Panc1 (cell line): ENCODE measurements at regions not wholly inside any gene's neighbourhood (a gene's known extent, or its start where the extent isn't known, plus 50 kb on each side); places are given as distances from the start of the nearest gene placed in this dataset.

Experiments used
- POLR2AphosphoS5 ChIP-seq: IDR thresholded peaks from 2 replicates; pipeline ENCODE4 v1.6.1; 2012; ENCODE audit warnings: mild to moderate bottlenecking, low read depth, low read length, moderate library complexity
- SIN3A ChIP-seq: IDR thresholded peaks from 2 replicates; pipeline ENCODE4 v1.6.1; 2012; ENCODE audit warnings: low read depth, mild to moderate bottlenecking, low read length, moderate library complexity, borderline replicate concordance; ENCODE audit not compliant: insufficient read depth
- TF ChIP-seq, protein P1 (sequence below): fragments of 450-650 bp; IDR thresholded peaks from 2 replicates; pipeline ENCODE4 v1.5.1; 2017; ENCODE audit warnings: mild to moderate bottlenecking
- TF ChIP-seq, protein P2 (sequence below), 2 experiments: IDR thresholded peaks; 2 replicates each; pipeline ENCODE4 v1.6.1; 2011 to 2012; ENCODE audit warnings: low read depth in 2 of 2, control low read depth in 1 of 2, low read length in 1 of 2, mild to moderate bottlenecking in 1 of 2, moderate library complexity in 1 of 2; ENCODE audit not compliant: insufficient read depth in 1 of 2

DNA sequence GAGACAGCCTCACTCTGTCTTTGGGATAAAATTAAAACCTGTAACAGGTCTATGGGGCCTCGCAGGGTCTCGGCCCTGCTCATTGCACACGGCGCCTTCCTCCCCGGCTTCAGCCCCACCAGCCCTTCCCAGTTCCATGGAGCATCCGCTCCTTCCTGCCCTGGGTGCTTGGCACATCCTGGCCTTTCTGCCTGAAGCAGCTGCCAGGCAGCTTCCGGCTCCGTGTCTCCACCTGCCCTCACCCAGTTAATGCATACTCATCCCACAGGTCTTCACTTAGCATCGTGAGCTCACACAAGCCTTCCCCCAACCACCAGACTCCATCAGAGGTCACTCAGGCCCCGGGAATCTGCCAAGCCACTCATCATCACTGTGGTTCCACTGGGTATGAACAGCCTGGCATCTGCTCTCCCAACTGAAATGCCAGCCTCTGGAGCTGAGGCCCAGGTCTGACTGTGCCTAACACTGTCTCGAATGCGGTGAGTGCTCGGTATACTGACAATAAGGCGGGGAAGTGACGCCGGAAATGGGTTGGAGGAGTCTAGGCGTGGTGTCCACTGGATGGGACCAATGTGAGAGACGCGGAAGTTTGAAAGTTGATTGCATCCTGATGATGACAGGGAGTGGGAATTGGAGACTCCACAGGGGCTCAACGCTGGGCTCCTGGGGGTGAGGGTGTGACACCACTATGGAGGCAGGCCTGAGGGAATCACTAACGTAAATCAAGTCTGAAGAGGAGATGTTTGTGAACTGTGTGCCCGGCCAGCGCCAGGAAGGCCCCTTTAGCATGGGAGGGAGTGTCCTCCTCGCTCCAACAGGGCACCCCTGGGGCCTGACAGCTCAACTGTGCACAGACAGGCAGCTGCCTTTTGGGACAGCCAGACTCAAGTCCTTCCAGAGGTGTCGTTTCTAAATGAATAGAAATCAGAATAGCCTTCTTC is 245.8 kb downstream of the TTLL2 start:
- TF ChIP-seq, protein P1, sequence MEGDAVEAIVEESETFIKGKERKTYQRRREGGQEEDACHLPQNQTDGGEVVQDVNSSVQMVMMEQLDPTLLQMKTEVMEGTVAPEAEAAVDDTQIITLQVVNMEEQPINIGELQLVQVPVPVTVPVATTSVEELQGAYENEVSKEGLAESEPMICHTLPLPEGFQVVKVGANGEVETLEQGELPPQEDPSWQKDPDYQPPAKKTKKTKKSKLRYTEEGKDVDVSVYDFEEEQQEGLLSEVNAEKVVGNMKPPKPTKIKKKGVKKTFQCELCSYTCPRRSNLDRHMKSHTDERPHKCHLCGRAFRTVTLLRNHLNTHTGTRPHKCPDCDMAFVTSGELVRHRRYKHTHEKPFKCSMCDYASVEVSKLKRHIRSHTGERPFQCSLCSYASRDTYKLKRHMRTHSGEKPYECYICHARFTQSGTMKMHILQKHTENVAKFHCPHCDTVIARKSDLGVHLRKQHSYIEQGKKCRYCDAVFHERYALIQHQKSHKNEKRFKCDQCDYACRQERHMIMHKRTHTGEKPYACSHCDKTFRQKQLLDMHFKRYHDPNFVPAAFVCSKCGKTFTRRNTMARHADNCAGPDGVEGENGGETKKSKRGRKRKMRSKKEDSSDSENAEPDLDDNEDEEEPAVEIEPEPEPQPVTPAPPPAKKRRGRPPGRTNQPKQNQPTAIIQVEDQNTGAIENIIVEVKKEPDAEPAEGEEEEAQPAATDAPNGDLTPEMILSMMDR = no peak
- TF ChIP-seq POLR2AphosphoS5 (no peak), SIN3A (no peak)
- TF ChIP-seq, protein P2, sequence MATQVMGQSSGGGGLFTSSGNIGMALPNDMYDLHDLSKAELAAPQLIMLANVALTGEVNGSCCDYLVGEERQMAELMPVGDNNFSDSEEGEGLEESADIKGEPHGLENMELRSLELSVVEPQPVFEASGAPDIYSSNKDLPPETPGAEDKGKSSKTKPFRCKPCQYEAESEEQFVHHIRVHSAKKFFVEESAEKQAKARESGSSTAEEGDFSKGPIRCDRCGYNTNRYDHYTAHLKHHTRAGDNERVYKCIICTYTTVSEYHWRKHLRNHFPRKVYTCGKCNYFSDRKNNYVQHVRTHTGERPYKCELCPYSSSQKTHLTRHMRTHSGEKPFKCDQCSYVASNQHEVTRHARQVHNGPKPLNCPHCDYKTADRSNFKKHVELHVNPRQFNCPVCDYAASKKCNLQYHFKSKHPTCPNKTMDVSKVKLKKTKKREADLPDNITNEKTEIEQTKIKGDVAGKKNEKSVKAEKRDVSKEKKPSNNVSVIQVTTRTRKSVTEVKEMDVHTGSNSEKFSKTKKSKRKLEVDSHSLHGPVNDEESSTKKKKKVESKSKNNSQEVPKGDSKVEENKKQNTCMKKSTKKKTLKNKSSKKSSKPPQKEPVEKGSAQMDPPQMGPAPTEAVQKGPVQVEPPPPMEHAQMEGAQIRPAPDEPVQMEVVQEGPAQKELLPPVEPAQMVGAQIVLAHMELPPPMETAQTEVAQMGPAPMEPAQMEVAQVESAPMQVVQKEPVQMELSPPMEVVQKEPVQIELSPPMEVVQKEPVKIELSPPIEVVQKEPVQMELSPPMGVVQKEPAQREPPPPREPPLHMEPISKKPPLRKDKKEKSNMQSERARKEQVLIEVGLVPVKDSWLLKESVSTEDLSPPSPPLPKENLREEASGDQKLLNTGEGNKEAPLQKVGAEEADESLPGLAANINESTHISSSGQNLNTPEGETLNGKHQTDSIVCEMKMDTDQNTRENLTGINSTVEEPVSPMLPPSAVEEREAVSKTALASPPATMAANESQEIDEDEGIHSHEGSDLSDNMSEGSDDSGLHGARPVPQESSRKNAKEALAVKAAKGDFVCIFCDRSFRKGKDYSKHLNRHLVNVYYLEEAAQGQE (IDR thresholded peaks at IDR 0.05; ENCODE audit: insufficient read depth in 1 of 2, low read depth in 2 of 2, low read length in 1 of 2) = no peak
